GM23338 (cell line): ENCODE measurements at regions not wholly inside any gene's neighbourhood (a gene's known extent, or its start where the extent isn't known, plus 50 kb on each side); places are given as distances from the start of the nearest gene placed in this dataset.

Experiments
- ATAC-seq: fragments of 200-7000 bp; cut with Tn5 transposase; 3 replicates; pipeline ENCODE4 v1.9.1; 2020
- DNase-seq: peaks from one replicate; pipeline ENCODE4 v3.0.0-alpha.2; 2015; ENCODE audit warnings: low spot score
- H2AFZ ChIP-seq: fragments of 200-600 bp; sonication (generic); 2 replicates; pipeline ENCODE4 v1.8.0; 2016; ENCODE audit warnings: antibody characterized with exemption, mild to moderate bottlenecking, moderate library complexity
- H3F3A ChIP-seq: fragments of 200-600 bp; sonication (generic); replicated peaks from 2 replicates; pipeline ENCODE4 v1.8.0; 2017; ENCODE audit warnings: antibody characterized with exemption, mixed run types, low read depth
- H3K27ac ChIP-seq: fragments of 200-600 bp; sonication (generic); 2 replicates; pipeline ENCODE4 v1.6.1; 2016; ENCODE audit warnings: low read depth
- H3K27me3 ChIP-seq: fragments of 200-600 bp; sonication (generic); 2 replicates; pipeline ENCODE4 v1.8.0; 2016; ENCODE audit warnings: mild to moderate bottlenecking, mixed run types, moderate library complexity; ENCODE audit not compliant: insufficient read depth
- H3K36me3 ChIP-seq: fragments of 200-600 bp; sonication (generic); 2 replicates; pipeline ENCODE4 v1.8.0; 2016; ENCODE audit warnings: mild to moderate bottlenecking; ENCODE audit not compliant: insufficient read depth
- H3K4me1 ChIP-seq: fragments of 200-600 bp; sonication (generic); 2 replicates; pipeline ENCODE4 v1.8.0; 2016; ENCODE audit warnings: mild to moderate bottlenecking, moderate library complexity; ENCODE audit not compliant: insufficient read depth
- H3K4me2 ChIP-seq: fragments of 200-600 bp; sonication (generic); 2 replicates; pipeline ENCODE4 v1.7.1; 2017; ENCODE audit warnings: mixed run types
- H3K4me3 ChIP-seq: fragments of 200-600 bp; sonication (generic); 2 replicates; pipeline ENCODE4 v1.6.1; 2016; ENCODE audit warnings: mixed run types
- H3K79me2 ChIP-seq: fragments of 200-600 bp; sonication (generic); replicated peaks from 2 replicates; pipeline ENCODE4 v1.8.0; 2017; ENCODE audit warnings: mild to moderate bottlenecking; ENCODE audit not compliant: insufficient read depth
- H3K9me2 ChIP-seq: fragments of 200-600 bp; sonication (generic); 2 replicates; pipeline ENCODE4 v1.8.0; 2017; ENCODE audit not compliant: insufficient read depth
- H4K20me1 ChIP-seq: fragments of 200-600 bp; sonication (generic); replicated peaks from 2 replicates; pipeline ENCODE4 v1.8.0; 2017; ENCODE audit warnings: mild to moderate bottlenecking; ENCODE audit not compliant: insufficient read depth
- H3K27ac Mint-ChIP-seq: 2 replicates; pipeline ENCODE4 v1.8.0; 2020; ENCODE audit warnings: inconsistent platforms, mild to moderate bottlenecking, moderate library complexity, mixed read lengths
- H3K27me3 Mint-ChIP-seq: 3 replicates; pipeline ENCODE4 v1.8.0; 2022; ENCODE audit warnings: low read depth, mild to moderate bottlenecking, moderate library complexity, mixed read lengths, inconsistent platforms; ENCODE audit not compliant: insufficient read depth, poor library complexity
- H3K36me3 Mint-ChIP-seq: 3 replicates; pipeline ENCODE4 v1.8.0; 2021; ENCODE audit warnings: low read depth, mild to moderate bottlenecking, inconsistent platforms, moderate library complexity, mixed read lengths
- H3K4me1 Mint-ChIP-seq: 3 replicates; pipeline ENCODE4 v1.8.0; 2020; ENCODE audit warnings: mild to moderate bottlenecking, inconsistent platforms, mixed read lengths
- H3K4me3 Mint-ChIP-seq: 3 replicates; pipeline ENCODE4 v1.8.0; 2021; ENCODE audit warnings: moderate library complexity, mild to moderate bottlenecking, inconsistent platforms, mixed read lengths
- H3K9me3 Mint-ChIP-seq: 3 replicates; pipeline ENCODE4 v1.8.0; 2020; ENCODE audit warnings: moderate library complexity, mild to moderate bottlenecking, inconsistent platforms, mixed read lengths
- CREB1 ChIP-seq: fragments of 250-450 bp; sonication (Bioruptor Pico); IDR thresholded peaks from 2 replicates; pipeline ENCODE4 v1.5.0; 2020; ENCODE audit warnings: low read depth, mild to moderate bottlenecking, moderate library complexity
- CTCF ChIP-seq, 2 experiments: fragments of 200-600 bp in 1 of 2; sonication (generic) in 1 of 2; conservative IDR thresholded peaks; 2 replicates each; pipeline versions ENCODE4 v1.5.1 to v1.6.1; 2016 to 2017; ENCODE audit warnings: antibody characterized with exemption in 2 of 2, low read depth in 2 of 2, mild to moderate bottlenecking in 2 of 2, moderate library complexity in 1 of 2
- ETS1 ChIP-seq: IDR thresholded peaks from 2 replicates; pipeline ENCODE4 v1.6.1; 2016; ENCODE audit warnings: antibody characterized with exemption
- EZH2 ChIP-seq: fragments of 200-600 bp; sonication (generic); IDR thresholded peaks from one replicate; pipeline ENCODE4 v1.8.0; 2017; ENCODE audit warnings: antibody characterized with exemption, mild to moderate bottlenecking, low read depth; ENCODE audit not compliant: unreplicated experiment
- EZH2phosphoT487 ChIP-seq: fragments of 200-600 bp; sonication (generic); IDR thresholded peaks from one replicate; pipeline ENCODE4 v1.8.1; 2018; ENCODE audit warnings: antibody characterized with exemption; ENCODE audit not compliant: unreplicated experiment
- JUNB ChIP-seq: IDR thresholded peaks from one replicate; pipeline ENCODE4 v1.6.1; 2016; ENCODE audit warnings: antibody characterized with exemption; ENCODE audit not compliant: unreplicated experiment
- NANOG ChIP-seq: IDR thresholded peaks from 2 replicates; pipeline ENCODE4 v1.6.1; 2016; ENCODE audit warnings: antibody characterized with exemption, borderline replicate concordance
- POLR2AphosphoS5 ChIP-seq: IDR thresholded peaks from 2 replicates; pipeline ENCODE4 v1.6.1; 2016; ENCODE audit warnings: antibody characterized with exemption, low read depth
- REST ChIP-seq: IDR thresholded peaks from one replicate; pipeline ENCODE4 v1.6.1; 2018; ENCODE audit warnings: antibody characterized with exemption; ENCODE audit not compliant: unreplicated experiment
- STAT1 ChIP-seq: IDR thresholded peaks from one replicate; pipeline ENCODE4 v1.6.1; 2016; ENCODE audit warnings: antibody characterized with exemption; ENCODE audit not compliant: unreplicated experiment
- ZNF114 ChIP-seq: fragments of 250-450 bp; sonication (Bioruptor Pico); IDR thresholded peaks from 2 replicates; pipeline ENCODE4 v1.5.0; 2020; ENCODE audit warnings: mild to moderate bottlenecking, moderate library complexity
- ZNF331 ChIP-seq: fragments of 250-450 bp; sonication (Bioruptor Pico); IDR thresholded peaks from 2 replicates; pipeline ENCODE4 v1.5.0; 2020; ENCODE audit warnings: low read depth, mild to moderate bottlenecking, moderate library complexity
- ZNF462 ChIP-seq: fragments of 250-450 bp; sonication (Bioruptor Pico); IDR thresholded peaks from 2 replicates; pipeline ENCODE4 v1.5.0; 2020; ENCODE audit warnings: mild to moderate bottlenecking, moderate library complexity

- DNase-seq: peak; percentile 44
- Histone ChIP-seq H3K4me1 (peaks cover 24% of the 10 kb centered on the region), H3K4me2 (peak overlapping the region; percentile 54), H3K27me3 (no peaks in the 10 kb centered on the region), H3F3A (no peaks in the 10 kb centered on the region), H3K36me3 (no peaks in the 10 kb centered on the region), H3K4me3 (peak overlapping the region; percentile 17; the same call in 1 of the 2 replicates), H3K9me2 (peaks cover 5% of the 10 kb centered on the region; the same call in 1 of the 2 replicates), H2AFZ (no peak overlapping the region), H3K27ac (peak overlapping the region; percentile 39; the same call in 1 of the 2 replicates), H3K79me2 (no peaks in the 10 kb centered on the region), H4K20me1 (no peaks in the 10 kb centered on the region)
- ATAC-seq: peak; percentile 96
- H3K27me3 Mint-ChIP-seq: peaks cover 10% of the 10 kb centered on the region
- H3K36me3 Mint-ChIP-seq: peaks cover 16% of the 10 kb centered on the region; the same call in 2 of the 3 replicates
- TF ChIP-seq STAT1 (no peak), ZNF462 (CRISPR knock-in tag) (no peak), REST (no peak), POLR2AphosphoS5 (no peak), CTCF (conservative IDR thresholded peaks at IDR 0.05; ENCODE audit: low read depth in 2 of 2) (no peak), EZH2 (no peak), ZNF331 (no peak), CREB1 (no peak), NANOG (no peak), JUNB (no peak), EZH2phosphoT487 (no peak), ZNF114 (CRISPR knock-in tag) (no peak), ETS1 (no peak)
- H3K9me3 Mint-ChIP-seq: peaks cover 26% of the 10 kb centered on the region
- peak overlapping the region; percentile 16; the same call in 1 of the 3 replicates for H3K4me3 Mint-ChIP-seq
- no peak overlapping the region for H3K27ac Mint-ChIP-seq
- H3K4me1 Mint-ChIP-seq: peaks cover 37% of the 10 kb centered on the region
Observed at GRCh38 chr6:49142421-49143151, 320.5 kb downstream of the MMUT start.
